ENCODE measurements at regions not wholly inside any gene's neighbourhood (a gene's known extent, or its start where the extent isn't known, plus 50 kb on each side); places are given as distances from the start of the nearest gene placed in this dataset.

- Histone ChIP-seq H3K4me3 (ENCODE audit: low read depth, low read length) (no peak overlapping the region), H3K9me3 (ENCODE audit: control insufficient read depth, insufficient read depth, low read depth, low read length) (no peaks in the 10 kb centered on the region), H3K36me3 (ENCODE audit: control insufficient read depth in 2 of 2, insufficient read depth in 1 of 2, low read length in 2 of 2) (no peaks in the 10 kb centered on the region), H3K27ac (ENCODE audit: extremely low read depth, low read depth, low read length) (no peak overlapping the region), H3K4me1 (ENCODE audit: control insufficient read depth, insufficient read depth, low read length) (no peaks in the 10 kb centered on the region)
- TF ChIP-seq ZNF19 (tag by site-specific recombination; IDR thresholded peaks at IDR 0.05; ENCODE audit: low read depth) (no peak), ZNF600 (tag by site-specific recombination; IDR thresholded peaks at IDR 0.05) (no peak), MZF1 (tag by site-specific recombination; IDR thresholded peaks at IDR 0.05; ENCODE audit: borderline replicate concordance) (no peak), ZNF248 (tag by site-specific recombination; IDR thresholded peaks at IDR 0.05) (no peak), ZNF704 (tag by site-specific recombination; IDR thresholded peaks at IDR 0.05) (no peak), PRDM4 (tag by site-specific recombination; IDR thresholded peaks at IDR 0.05) (no peak)
- POLR2A ChIA-PET = no interaction called here
- CTCF ChIA-PET = no interaction called here
Observed at GRCh38 chr14:98785578-98785977, 486.4 kb downstream of the BCL11B start.

- Histone ChIP-seq H3K4me3 (ENCODE audit: low read depth, low read length) (no peak overlapping the region), H3K4me1 (ENCODE audit: control insufficient read depth, insufficient read depth, low read length) (no peaks in the 10 kb centered on the region), H3K27ac (ENCODE audit: extremely low read depth, low read depth, low read length) (no peak overlapping the region), H3K36me3 (ENCODE audit: control insufficient read depth in 2 of 2, insufficient read depth in 1 of 2, low read length in 2 of 2) (no peaks in the 10 kb centered on the region), H3K9me3 (ENCODE audit: control insufficient read depth, insufficient read depth, low read depth, low read length) (no peaks in the 10 kb centered on the region)
- no peak for TF ChIP-seq ZNF239 (tag by site-specific recombination; IDR thresholded peaks at IDR 0.05)
- POLR2A ChIA-PET = no interaction called here
- CTCF ChIA-PET = interaction anchor here (0.6 to 0.7 kb wide), 2 partner anchors 129 to 387 kb away, joined by 3 to 6 read pairs; no protein-coding TSS in a partner anchor
Observed at GRCh38 chr14:98786456-98786855, 485.5 kb downstream of the BCL11B start.

- ChIA-PET CTCF (no interaction called here), POLR2A (no interaction called here)
- TF ChIP-seq GLIS2 (tag by site-specific recombination; IDR thresholded peaks at IDR 0.05) = no peak
- TF ChIP-seq ZNF121 (tag by site-specific recombination; IDR thresholded peaks at IDR 0.05) = no peak
- TF ChIP-seq ZBTB44 (tag by site-specific recombination; IDR thresholded peaks at IDR 0.05) = no peak
- no peak for TF ChIP-seq ZNF433 (tag by site-specific recombination; IDR thresholded peaks at IDR 0.05; ENCODE audit: low read depth)
- TF ChIP-seq ZNF48 (tag by site-specific recombination; IDR thresholded peaks at IDR 0.05) = no peak
- TF ChIP-seq ZNF280C (tag by site-specific recombination; IDR thresholded peaks at IDR 0.05) = no peak
- TF ChIP-seq ZNF544 (tag by site-specific recombination; IDR thresholded peaks at IDR 0.05) = no peak
- no peaks in the 10 kb centered on the region for H3K36me3 ChIP-seq (ENCODE audit: control insufficient read depth in 2 of 2, insufficient read depth in 1 of 2, low read length in 2 of 2)
- no peak overlapping the region for H3K27ac ChIP-seq (ENCODE audit: extremely low read depth, low read depth, low read length)
- H3K4me1 ChIP-seq (ENCODE audit: control insufficient read depth, insufficient read depth, low read length) = no peaks in the 10 kb centered on the region
- no peaks in the 10 kb centered on the region for H3K9me3 ChIP-seq (ENCODE audit: control insufficient read depth, insufficient read depth, low read depth, low read length)
- no peak overlapping the region for H3K4me3 ChIP-seq (ENCODE audit: low read depth, low read length)
Observed at GRCh38 chr14:98791661-98792060, 480.3 kb downstream of the BCL11B start.
